KMS-11 (cell line): ENCODE measurements at regions not wholly inside any gene's neighbourhood (a gene's known extent, or its start where the extent isn't known, plus 50 kb on each side); places are given as distances from the start of the nearest gene placed in this dataset.

Experiments
- H2AFZ ChIP-seq: fragments of 200-600 bp; sonication (generic); 2 replicates; pipeline ENCODE4 v1.6.1; 2016; ENCODE audit warnings: antibody characterized with exemption, mixed run types, low read depth
- H3K27ac ChIP-seq: fragments of 200-600 bp; sonication (generic); 2 replicates; pipeline ENCODE4 v1.6.1; 2016; ENCODE audit warnings: mild to moderate bottlenecking, mixed run types
- H3K27me3 ChIP-seq: fragments of 200-600 bp; sonication (generic); 2 replicates; pipeline ENCODE4 v1.6.1; 2017; ENCODE audit warnings: mild to moderate bottlenecking, low read depth, mixed run types, moderate library complexity; ENCODE audit not compliant: insufficient read depth
- H3K36me3 ChIP-seq: fragments of 200-600 bp; sonication (generic); 2 replicates; pipeline ENCODE4 v1.6.1; 2017; ENCODE audit warnings: mild to moderate bottlenecking, mixed run types; ENCODE audit not compliant: insufficient read depth
- H3K4me1 ChIP-seq: fragments of 200-600 bp; sonication (generic); 2 replicates; pipeline ENCODE4 v1.6.1; 2016; ENCODE audit warnings: mild to moderate bottlenecking, low read depth, mixed run types; ENCODE audit not compliant: poor library complexity, severe bottlenecking
- H3K4me2 ChIP-seq: fragments of 200-600 bp; sonication (generic); 2 replicates; pipeline ENCODE4 v1.7.0; 2016; ENCODE audit warnings: mild to moderate bottlenecking, mixed run types
- H3K4me3 ChIP-seq: fragments of 200-600 bp; sonication (generic); IDR thresholded peaks from 2 replicates; pipeline ENCODE4 v1.6.1; 2017; ENCODE audit warnings: low read depth, low read length, mixed read lengths; ENCODE audit not compliant: insufficient read depth
- H3K79me2 ChIP-seq: fragments of 200-600 bp; sonication (generic); 2 replicates; pipeline ENCODE4 v1.6.1; 2016; ENCODE audit warnings: low read depth, mixed run types; ENCODE audit not compliant: insufficient read depth
- H3K9ac ChIP-seq: fragments of 200-600 bp; sonication (generic); 2 replicates; pipeline ENCODE4 v1.6.1; 2016; ENCODE audit warnings: mild to moderate bottlenecking, mixed run types
- H4K20me1 ChIP-seq: fragments of 200-600 bp; sonication (generic); 2 replicates; pipeline ENCODE4 v1.6.1; 2016; ENCODE audit warnings: mild to moderate bottlenecking, mixed run types; ENCODE audit not compliant: insufficient read depth
- CTCF ChIP-seq: fragments of 200-600 bp; sonication (generic); conservative IDR thresholded peaks from 2 replicates; pipeline ENCODE4 v1.6.1; 2017; ENCODE audit warnings: low read depth, mild to moderate bottlenecking, antibody characterized with exemption, low read length, moderate library complexity, mixed read lengths

- no peak for TF ChIP-seq CTCF
These were observed 220.4 kb upstream of the JARID2 start for GRCh38 chr6:15025446-15025845.

GRCh38 chr6:15026832-15027231 is 219.0 kb upstream of the JARID2 start:
- Histone ChIP-seq H2AFZ (no peak overlapping the region), H4K20me1 (no peaks in the 10 kb centered on the region), H3K9ac (no peak overlapping the region), H3K27ac (no peak overlapping the region), H3K4me1 (no peaks in the 10 kb centered on the region), H3K27me3 (no peaks in the 10 kb centered on the region), H3K4me2 (no peak overlapping the region), H3K36me3 (no peaks in the 10 kb centered on the region), H3K79me2 (no peaks in the 10 kb centered on the region), H3K4me3 (no peak overlapping the region)
- no peak for TF ChIP-seq CTCF

More at GRCh38 chr6:15025446-15025845, 220.4 kb upstream of the JARID2 start:
- Histone ChIP-seq H3K36me3 (no peaks in the 10 kb centered on the region), H3K27ac (no peak overlapping the region), H3K9ac (no peak overlapping the region), H3K4me3 (no peak overlapping the region), H3K4me2 (no peak overlapping the region), H2AFZ (no peak overlapping the region), H3K79me2 (no peaks in the 10 kb centered on the region), H3K4me1 (no peaks in the 10 kb centered on the region), H3K27me3 (no peaks in the 10 kb centered on the region), H4K20me1 (no peaks in the 10 kb centered on the region)

- no peak overlapping the region for H3K9ac ChIP-seq
- H3K4me1 ChIP-seq, result no peaks in the 10 kb centered on the region
- no peak overlapping the region for H3K4me2 ChIP-seq
- H3K27me3 ChIP-seq, result no peaks in the 10 kb centered on the region
- no peaks in the 10 kb centered on the region for H3K36me3 ChIP-seq
- H3K4me3 ChIP-seq, result no peak overlapping the region
- TF ChIP-seq CTCF, result no peak
- no peaks in the 10 kb centered on the region for H3K79me2 ChIP-seq
- H3K27ac ChIP-seq, result no peak overlapping the region
- H2AFZ ChIP-seq, result no peak overlapping the region
- no peaks in the 10 kb centered on the region for H4K20me1 ChIP-seq
These were observed 218.4 kb upstream of the JARID2 start for GRCh38 chr6:15027472-15027871.

- Histone ChIP-seq H3K27me3 (no peaks in the 10 kb centered on the region), H2AFZ (no peak overlapping the region), H3K4me3 (no peak overlapping the region), H3K27ac (no peak overlapping the region), H3K4me1 (no peaks in the 10 kb centered on the region), H4K20me1 (no peaks in the 10 kb centered on the region), H3K79me2 (no peaks in the 10 kb centered on the region), H3K4me2 (no peak overlapping the region), H3K9ac (no peak overlapping the region), H3K36me3 (no peaks in the 10 kb centered on the region)
- TF ChIP-seq CTCF, result no peak
These were observed 213.9 kb upstream of the JARID2 start for GRCh38 chr6:15032015-15032414.

- Histone ChIP-seq H3K79me2 (no peaks in the 10 kb centered on the region), H3K4me1 (no peaks in the 10 kb centered on the region), H3K4me3 (no peak overlapping the region), H3K27me3 (no peaks in the 10 kb centered on the region), H3K36me3 (no peaks in the 10 kb centered on the region), H3K27ac (no peak overlapping the region), H4K20me1 (no peaks in the 10 kb centered on the region), H2AFZ (no peak overlapping the region), H3K9ac (no peak overlapping the region), H3K4me2 (no peak overlapping the region)
- TF ChIP-seq CTCF, result no peak
These were observed 212.0 kb upstream of the JARID2 start for GRCh38 chr6:15033850-15034203.
